ENCODE measurements at regions not wholly inside any gene's neighbourhood (a gene's known extent, or its start where the extent isn't known, plus 50 kb on each side); places are given as distances from the start of the nearest gene placed in this dataset.

DNA sequence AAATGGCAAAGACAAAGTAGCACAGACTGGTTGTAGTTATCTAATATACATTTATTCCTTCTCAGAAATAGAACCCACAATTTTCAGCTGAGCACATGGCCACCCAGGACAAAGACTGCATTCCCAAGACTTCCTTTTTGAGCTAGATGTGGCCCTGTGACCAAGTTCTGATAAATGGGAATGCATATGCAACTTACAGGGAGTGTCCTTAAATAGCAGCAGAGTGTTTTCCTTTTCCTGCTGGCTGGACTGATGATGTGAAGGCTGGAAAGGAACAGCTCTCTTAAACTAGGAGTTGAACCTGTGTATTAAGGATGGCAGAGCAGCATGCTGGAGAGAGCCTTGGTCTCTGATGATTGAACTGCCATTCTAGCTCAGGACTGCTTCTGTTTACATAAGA lies 74.7 kb upstream of the TNPO1 start:
- Histone ChIP-seq H3K4me1 (no peaks in the 10 kb centered on the region), H3K27me3 (no peaks in the 10 kb centered on the region), H3K9me3 (no peaks in the 10 kb centered on the region), H3K36me3 (no peaks in the 10 kb centered on the region), H3K4me3 (no peak overlapping the region), H3K27ac (no peak overlapping the region)
- no peak for DNase-seq (ENCODE audit: low spot score in 2 of 2)
- intact Hi-C loops (cut with DNase I; ENCODE audit: low total_unique reads), result no loop called here
- TF ChIP-seq POLR2A (IDR thresholded peaks at IDR 0.05) (no peak), POLR2AphosphoS5 (IDR thresholded peaks at IDR 0.05) (no peak)
- TF ChIP-seq, protein P1, sequence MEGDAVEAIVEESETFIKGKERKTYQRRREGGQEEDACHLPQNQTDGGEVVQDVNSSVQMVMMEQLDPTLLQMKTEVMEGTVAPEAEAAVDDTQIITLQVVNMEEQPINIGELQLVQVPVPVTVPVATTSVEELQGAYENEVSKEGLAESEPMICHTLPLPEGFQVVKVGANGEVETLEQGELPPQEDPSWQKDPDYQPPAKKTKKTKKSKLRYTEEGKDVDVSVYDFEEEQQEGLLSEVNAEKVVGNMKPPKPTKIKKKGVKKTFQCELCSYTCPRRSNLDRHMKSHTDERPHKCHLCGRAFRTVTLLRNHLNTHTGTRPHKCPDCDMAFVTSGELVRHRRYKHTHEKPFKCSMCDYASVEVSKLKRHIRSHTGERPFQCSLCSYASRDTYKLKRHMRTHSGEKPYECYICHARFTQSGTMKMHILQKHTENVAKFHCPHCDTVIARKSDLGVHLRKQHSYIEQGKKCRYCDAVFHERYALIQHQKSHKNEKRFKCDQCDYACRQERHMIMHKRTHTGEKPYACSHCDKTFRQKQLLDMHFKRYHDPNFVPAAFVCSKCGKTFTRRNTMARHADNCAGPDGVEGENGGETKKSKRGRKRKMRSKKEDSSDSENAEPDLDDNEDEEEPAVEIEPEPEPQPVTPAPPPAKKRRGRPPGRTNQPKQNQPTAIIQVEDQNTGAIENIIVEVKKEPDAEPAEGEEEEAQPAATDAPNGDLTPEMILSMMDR (IDR thresholded peaks at IDR 0.05), result no peak

GRCh38 chr5:72733810-72734209 lies 82.7 kb upstream of the TNPO1 start:
- Histone ChIP-seq H3K9me3 (no peaks in the 10 kb centered on the region), H3K4me1 (no peaks in the 10 kb centered on the region), H3K27me3 (no peaks in the 10 kb centered on the region), H3K4me3 (no peak overlapping the region), H3K36me3 (no peaks in the 10 kb centered on the region), H3K27ac (no peak overlapping the region)
- DNase-seq (ENCODE audit: low spot score in 2 of 2), result no peak
- TF ChIP-seq POLR2A (IDR thresholded peaks at IDR 0.05) (no peak), POLR2AphosphoS5 (IDR thresholded peaks at IDR 0.05) (no peak)
- TF ChIP-seq, protein P1 (IDR thresholded peaks at IDR 0.05), result no peak
- intact Hi-C loops (cut with DNase I; ENCODE audit: low total_unique reads), result no loop called here

DNA sequence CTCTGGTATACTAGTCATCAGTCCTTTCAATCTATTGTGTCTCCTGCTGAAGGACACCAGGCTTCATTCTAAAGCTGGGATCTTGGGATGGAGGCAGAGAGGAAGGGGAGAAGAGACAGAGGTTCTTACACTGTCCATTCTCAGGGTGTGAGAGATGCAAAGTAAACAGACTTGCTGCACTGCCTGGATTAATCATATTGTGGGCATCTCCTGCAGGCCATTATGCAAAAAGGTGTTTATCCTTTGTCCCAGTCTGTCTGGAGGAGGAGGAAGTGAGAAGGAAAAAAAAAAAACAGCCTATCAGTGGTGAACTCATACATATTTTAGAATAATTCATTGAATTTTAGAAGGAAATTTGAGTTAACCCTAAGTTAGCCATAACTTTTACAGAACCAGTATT lies 92.9 kb upstream of the TNPO1 start:
- Histone ChIP-seq H3K4me1 (no peaks in the 10 kb centered on the region), H3K4me3 (no peak overlapping the region), H3K27me3 (no peaks in the 10 kb centered on the region), H3K27ac (no peak overlapping the region), H3K36me3 (no peaks in the 10 kb centered on the region), H3K9me3 (no peaks in the 10 kb centered on the region)
- TF ChIP-seq, protein P1 (IDR thresholded peaks at IDR 0.05), result no peak
- no peak for TF ChIP-seq POLR2A (IDR thresholded peaks at IDR 0.05)
- TF ChIP-seq POLR2AphosphoS5 (IDR thresholded peaks at IDR 0.05), result no peak
- intact Hi-C loops (cut with DNase I; ENCODE audit: low total_unique reads), result no loop called here
- DNase-seq (ENCODE audit: low spot score in 2 of 2), result no peak

GRCh38 chr5:72722792-72723452 lies 93.5 kb upstream of the TNPO1 start:
- Histone ChIP-seq H3K4me3 (no peak overlapping the region), H3K36me3 (no peaks in the 10 kb centered on the region), H3K9me3 (no peaks in the 10 kb centered on the region), H3K27me3 (no peaks in the 10 kb centered on the region), H3K27ac (no peak overlapping the region), H3K4me1 (no peaks in the 10 kb centered on the region)
- TF ChIP-seq, protein P1 (IDR thresholded peaks at IDR 0.05), result no peak
- TF ChIP-seq POLR2AphosphoS5 (IDR thresholded peaks at IDR 0.05) (no peak), POLR2A (IDR thresholded peaks at IDR 0.05) (no peak)
- DNase-seq (ENCODE audit: low spot score in 2 of 2), result no peak
- intact Hi-C loops (cut with DNase I; ENCODE audit: low total_unique reads), result no loop called here

- no peak for DNase-seq (ENCODE audit: low spot score in 2 of 2)
- intact Hi-C loops (cut with DNase I; ENCODE audit: low total_unique reads), result no loop called here
- Histone ChIP-seq H3K36me3 (no peaks in the 10 kb centered on the region), H3K4me1 (no peaks in the 10 kb centered on the region), H3K9me3 (no peaks in the 10 kb centered on the region), H3K27ac (no peak overlapping the region), H3K4me3 (no peak overlapping the region), H3K27me3 (no peaks in the 10 kb centered on the region)
- no peak for TF ChIP-seq POLR2A (IDR thresholded peaks at IDR 0.05)
- TF ChIP-seq, protein P1 (IDR thresholded peaks at IDR 0.05), result no peak
- no peak for TF ChIP-seq POLR2AphosphoS5 (IDR thresholded peaks at IDR 0.05)
Observed at GRCh38 chr5:72721844-72722243, 94.6 kb upstream of the TNPO1 start.

Measured in breast epithelium (tissue), 4 donors.